NCI-H1092 treated with DMSO at 0.1 percent for 48 hours (cell line): ENCODE measurements at regions not wholly inside any gene's neighbourhood (a gene's known extent, or its start where the extent isn't known, plus 50 kb on each side); places are given as distances from the start of the nearest gene placed in this dataset.

Experiments
- DNase-seq: peaks from one replicate; lab custom pipeline; 2025; lab: John Stamatoyannopoulos, UW

GRCh38 chr5:18967637-18968036 lies 1020.4 kb downstream of the CDH18 start:
- no peak for DNase-seq

GRCh38 chr5:18968966-18969365 lies 1019.0 kb downstream of the CDH18 start:
- no peak for DNase-seq

- no peak for DNase-seq
Measured at GRCh38 chr5:18970000-18970399, 1018.0 kb downstream of the CDH18 start.

- DNase-seq = no peak
Measured at GRCh38 chr5:18972177-18972576, 1015.8 kb downstream of the CDH18 start.

GRCh38 chr5:18975624-18976023 lies 1012.4 kb downstream of the CDH18 start:
- no peak for DNase-seq

GRCh38 chr5:18977880-18978279 lies 1010.1 kb downstream of the CDH18 start:
- no peak for DNase-seq

GRCh38 chr5:18984559-18985080 lies 1003.4 kb downstream of the CDH18 start:
- DNase-seq = no peak

- no peak for DNase-seq
Measured at GRCh38 chr5:18985171-18985758, 1002.7 kb downstream of the CDH18 start.

- no peak for DNase-seq
Measured at GRCh38 chr5:18987101-18987500, 1000.9 kb downstream of the CDH18 start.

GRCh38 chr5:18990852-18991251 lies 997.1 kb downstream of the CDH18 start:
- no peak for DNase-seq

GRCh38 chr5:18992264-18992663 lies 995.7 kb downstream of the CDH18 start:
- no peak for DNase-seq

- no peak for DNase-seq
Measured at GRCh38 chr5:18999478-18999877, 988.5 kb downstream of the CDH18 start.

- DNase-seq = no peak
Measured at GRCh38 chr5:19001054-19001453, 986.9 kb downstream of the CDH18 start.

- no peak for DNase-seq
Measured at GRCh38 chr5:19001539-19001938, 986.5 kb downstream of the CDH18 start.

GRCh38 chr5:19002111-19002510 lies 985.9 kb downstream of the CDH18 start:
- DNase-seq = no peak

- no peak for DNase-seq
Measured at GRCh38 chr5:19018822-19019221, 969.2 kb downstream of the CDH18 start.

- no peak for DNase-seq
Measured at GRCh38 chr5:19031491-19031890, 956.5 kb downstream of the CDH18 start.

- DNase-seq = no peak
Measured at GRCh38 chr5:19035816-19036215, 952.2 kb downstream of the CDH18 start.

- DNase-seq = no peak
Measured at GRCh38 chr5:19042106-19042505, 945.9 kb downstream of the CDH18 start.

GRCh38 chr5:19044311-19044710 lies 943.7 kb downstream of the CDH18 start:
- no peak for DNase-seq

GRCh38 chr5:19044931-19045695 lies 942.9 kb downstream of the CDH18 start:
- DNase-seq = no peak

GRCh38 chr5:19047277-19047676 lies 940.7 kb downstream of the CDH18 start:
- no peak for DNase-seq

- no peak for DNase-seq
Measured at GRCh38 chr5:19048726-19049125, 939.3 kb downstream of the CDH18 start.

GRCh38 chr5:19058216-19058615 lies 929.8 kb downstream of the CDH18 start:
- DNase-seq = no peak
